Endothelial cell (in vitro differentiated cells): ENCODE measurements at regions not wholly inside any gene's neighbourhood (a gene's known extent, or its start where the extent isn't known, plus 50 kb on each side); places are given as distances from the start of the nearest gene placed in this dataset.

Experiments
- DNase-seq: peaks from one replicate; pipeline ENCODE4 v3.0.0; 2021; ENCODE audit warnings: low spot score
- H3K27ac Mint-ChIP-seq: one replicate; pipeline ENCODE4 v1.8.0; 2021; ENCODE audit warnings: mixed read lengths, inconsistent platforms; ENCODE audit not compliant: unreplicated experiment
- H3K27me3 Mint-ChIP-seq: one replicate; pipeline ENCODE4 v1.8.0; 2021; ENCODE audit warnings: mild to moderate bottlenecking, moderate library complexity, mixed read lengths, inconsistent platforms; ENCODE audit not compliant: unreplicated experiment
- H3K36me3 Mint-ChIP-seq: one replicate; pipeline ENCODE4 v1.8.0; 2021; ENCODE audit warnings: mild to moderate bottlenecking, low read depth, mixed read lengths, inconsistent platforms; ENCODE audit not compliant: unreplicated experiment
- H3K4me1 Mint-ChIP-seq: one replicate; pipeline ENCODE4 v1.8.0; 2021; ENCODE audit warnings: mild to moderate bottlenecking, mixed read lengths, inconsistent platforms; ENCODE audit not compliant: unreplicated experiment
- H3K4me3 Mint-ChIP-seq: one replicate; pipeline ENCODE4 v1.8.0; 2021; ENCODE audit warnings: mild to moderate bottlenecking, mixed read lengths, inconsistent platforms; ENCODE audit not compliant: unreplicated experiment
- H3K9me3 Mint-ChIP-seq: one replicate; pipeline ENCODE4 v1.8.0; 2021; ENCODE audit warnings: mixed read lengths, inconsistent platforms; ENCODE audit not compliant: unreplicated experiment
- CTCF ChIP-seq: fragments of 200-600 bp; sonication (generic); IDR thresholded peaks from one replicate; pipeline ENCODE4 v1.5.0; 2021; ENCODE audit warnings: antibody characterized with exemption; ENCODE audit not compliant: unreplicated experiment

GRCh38 chr5:155844542-155844941 is 482.4 kb upstream of the SGCD start:
- H3K9me3 Mint-ChIP-seq, result no peaks in the 10 kb centered on the region
- no peak for DNase-seq
- no peaks in the 10 kb centered on the region for H3K4me1 Mint-ChIP-seq
- no peak for TF ChIP-seq CTCF
- H3K27me3 Mint-ChIP-seq, result no peaks in the 10 kb centered on the region
- no peak overlapping the region for H3K27ac Mint-ChIP-seq
- no peaks in the 10 kb centered on the region for H3K36me3 Mint-ChIP-seq
- no peak overlapping the region for H3K4me3 Mint-ChIP-seq

GRCh38 chr5:155850370-155850769 is 476.6 kb upstream of the SGCD start:
- no peaks in the 10 kb centered on the region for H3K9me3 Mint-ChIP-seq
- no peaks in the 10 kb centered on the region for H3K36me3 Mint-ChIP-seq
- no peak overlapping the region for H3K27ac Mint-ChIP-seq
- DNase-seq, result no peak
- no peak for TF ChIP-seq CTCF
- H3K4me1 Mint-ChIP-seq, result peaks cover 5% of the 10 kb centered on the region
- H3K4me3 Mint-ChIP-seq, result no peak overlapping the region
- H3K27me3 Mint-ChIP-seq, result peaks cover 2% of the 10 kb centered on the region

GRCh38 chr5:155866971-155867370 is 460.0 kb upstream of the SGCD start:
- Mint-ChIP-seq H3K27ac (no peak overlapping the region), H3K27me3 (no peaks in the 10 kb centered on the region)
- no peak for TF ChIP-seq CTCF

GRCh38 chr5:155867522-155868088 is 459.4 kb upstream of the SGCD start:
- Mint-ChIP-seq H3K36me3 (no peaks in the 10 kb centered on the region), H3K9me3 (no peaks in the 10 kb centered on the region), H3K27ac (no peak overlapping the region), H3K4me3 (no peak overlapping the region), H3K4me1 (no peaks in the 10 kb centered on the region), H3K27me3 (no peaks in the 10 kb centered on the region)
- no peak for DNase-seq
- TF ChIP-seq CTCF, result no peak

More at GRCh38 chr5:155866971-155867370, 460.0 kb upstream of the SGCD start:
- H3K4me3 Mint-ChIP-seq, result no peak overlapping the region
- H3K9me3 Mint-ChIP-seq, result no peaks in the 10 kb centered on the region
- no peak for DNase-seq
- H3K4me1 Mint-ChIP-seq, result no peaks in the 10 kb centered on the region
- H3K36me3 Mint-ChIP-seq, result no peaks in the 10 kb centered on the region

- no peaks in the 10 kb centered on the region for H3K36me3 Mint-ChIP-seq
- H3K27me3 Mint-ChIP-seq, result no peaks in the 10 kb centered on the region
- peaks cover 2% of the 10 kb centered on the region for H3K4me1 Mint-ChIP-seq
- no peak for TF ChIP-seq CTCF
- no peaks in the 10 kb centered on the region for H3K9me3 Mint-ChIP-seq
- H3K4me3 Mint-ChIP-seq, result no peak overlapping the region
- DNase-seq, result no peak
- H3K27ac Mint-ChIP-seq, result no peak overlapping the region
Measured at GRCh38 chr5:155870636-155871035, 456.3 kb upstream of the SGCD start.
